ENCODE measurements at regions not wholly inside any gene's neighbourhood (a gene's known extent, or its start where the extent isn't known, plus 50 kb on each side); places are given as distances from the start of the nearest gene placed in this dataset.

DNA sequence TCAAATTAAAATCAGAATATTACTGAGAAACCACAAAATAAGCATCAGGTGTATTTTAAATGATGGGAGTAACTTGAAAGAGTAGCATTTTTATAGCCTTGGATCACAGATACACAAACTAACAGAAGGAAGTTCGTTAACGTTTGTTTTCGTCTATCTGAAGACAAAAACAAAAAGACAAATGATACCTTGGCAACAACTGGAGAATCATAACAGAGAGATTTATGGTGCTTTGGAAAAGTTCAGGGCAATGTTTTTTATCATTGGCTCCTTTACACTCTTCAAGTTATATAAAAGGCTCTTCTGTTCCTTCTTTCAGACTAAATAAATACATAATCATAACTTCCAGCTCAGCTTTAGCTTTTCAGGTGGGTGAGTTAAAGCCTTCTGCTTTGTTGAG is 128.1 kb upstream of the VLDLR start:
- TF ChIP-seq EZH2phosphoT487 (IDR thresholded peaks at IDR 0.05; ENCODE audit: borderline replicate concordance) (no peak), CTCF (conservative IDR thresholded peaks at IDR 0.05; ENCODE audit: low read length) (no peak)
- Histone ChIP-seq H3K4me3 (ENCODE audit: low read length, poor library complexity, severe bottlenecking) (no peak overlapping the region), H3K79me2 (ENCODE audit: insufficient read depth, low read length) (no peaks in the 10 kb centered on the region), H3K4me1 (ENCODE audit: insufficient read depth, low read length, poor library complexity, severe bottlenecking) (no peaks in the 10 kb centered on the region), H4K20me1 (ENCODE audit: insufficient read depth, low read length, poor library complexity, severe bottlenecking) (no peaks in the 10 kb centered on the region), H3K9me2 (replicated peaks; ENCODE audit: low read depth, low read length) (no peaks in the 10 kb centered on the region), H3F3A (ENCODE audit: low read depth) (no peaks in the 10 kb centered on the region), H3K9me3 (ENCODE audit: insufficient read depth, low read depth, low read length) (no peaks in the 10 kb centered on the region), H2AFZ (ENCODE audit: low read length) (no peak overlapping the region), H3K9ac (ENCODE audit: low read depth, low read length, poor library complexity, severe bottlenecking) (no peak overlapping the region), H3K27me3 (ENCODE audit: insufficient read depth, low read length, poor library complexity, severe bottlenecking) (no peaks in the 10 kb centered on the region), H3K36me3 (ENCODE audit: insufficient read depth, low read length) (no peaks in the 10 kb centered on the region), H3K4me2 (ENCODE audit: low read depth, low read length, poor library complexity, severe bottlenecking) (no peak overlapping the region)

DNA sequence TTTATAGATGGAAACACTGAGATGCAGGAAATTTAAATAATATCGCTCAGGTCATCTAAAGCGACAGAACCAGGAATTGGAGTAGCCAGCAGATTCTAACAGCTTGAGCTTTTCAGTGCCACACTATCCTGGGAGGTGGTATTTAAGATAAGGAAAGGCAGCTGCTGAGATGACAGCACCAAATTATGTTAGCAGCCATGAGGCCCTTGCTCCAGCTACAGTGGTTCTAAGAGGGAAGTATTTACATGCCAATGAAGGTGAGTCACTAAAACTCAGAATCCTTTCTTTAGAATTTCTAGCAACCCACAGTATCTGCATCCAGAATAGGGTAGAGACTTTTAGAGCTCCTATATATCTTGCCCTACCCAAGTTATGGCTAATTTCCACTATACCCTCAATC is 127.0 kb upstream of the VLDLR start:
- no peaks in the 10 kb centered on the region for H3K9me3 ChIP-seq (ENCODE audit: insufficient read depth, low read depth, low read length)
- no peaks in the 10 kb centered on the region for H4K20me1 ChIP-seq (ENCODE audit: insufficient read depth, low read length, poor library complexity, severe bottlenecking)
- no peaks in the 10 kb centered on the region for H3F3A ChIP-seq (ENCODE audit: low read depth)
- H3K27me3 ChIP-seq (ENCODE audit: insufficient read depth, low read length, poor library complexity, severe bottlenecking): no peaks in the 10 kb centered on the region
- no peaks in the 10 kb centered on the region for H3K36me3 ChIP-seq (ENCODE audit: insufficient read depth, low read length)
- no peak for TF ChIP-seq CTCF (conservative IDR thresholded peaks at IDR 0.05; ENCODE audit: low read length)
- no peak for TF ChIP-seq EZH2phosphoT487 (IDR thresholded peaks at IDR 0.05; ENCODE audit: borderline replicate concordance)
- no peak overlapping the region for H3K4me3 ChIP-seq (ENCODE audit: low read length, poor library complexity, severe bottlenecking)
- no peak overlapping the region for H2AFZ ChIP-seq (ENCODE audit: low read length)
- H3K79me2 ChIP-seq (ENCODE audit: insufficient read depth, low read length): no peaks in the 10 kb centered on the region
- no peak overlapping the region for H3K4me2 ChIP-seq (ENCODE audit: low read depth, low read length, poor library complexity, severe bottlenecking)
- H3K4me1 ChIP-seq (ENCODE audit: insufficient read depth, low read length, poor library complexity, severe bottlenecking): no peaks in the 10 kb centered on the region
- H3K9me2 ChIP-seq (replicated peaks; ENCODE audit: low read depth, low read length): no peaks in the 10 kb centered on the region
- no peak overlapping the region for H3K9ac ChIP-seq (ENCODE audit: low read depth, low read length, poor library complexity, severe bottlenecking)

DNA sequence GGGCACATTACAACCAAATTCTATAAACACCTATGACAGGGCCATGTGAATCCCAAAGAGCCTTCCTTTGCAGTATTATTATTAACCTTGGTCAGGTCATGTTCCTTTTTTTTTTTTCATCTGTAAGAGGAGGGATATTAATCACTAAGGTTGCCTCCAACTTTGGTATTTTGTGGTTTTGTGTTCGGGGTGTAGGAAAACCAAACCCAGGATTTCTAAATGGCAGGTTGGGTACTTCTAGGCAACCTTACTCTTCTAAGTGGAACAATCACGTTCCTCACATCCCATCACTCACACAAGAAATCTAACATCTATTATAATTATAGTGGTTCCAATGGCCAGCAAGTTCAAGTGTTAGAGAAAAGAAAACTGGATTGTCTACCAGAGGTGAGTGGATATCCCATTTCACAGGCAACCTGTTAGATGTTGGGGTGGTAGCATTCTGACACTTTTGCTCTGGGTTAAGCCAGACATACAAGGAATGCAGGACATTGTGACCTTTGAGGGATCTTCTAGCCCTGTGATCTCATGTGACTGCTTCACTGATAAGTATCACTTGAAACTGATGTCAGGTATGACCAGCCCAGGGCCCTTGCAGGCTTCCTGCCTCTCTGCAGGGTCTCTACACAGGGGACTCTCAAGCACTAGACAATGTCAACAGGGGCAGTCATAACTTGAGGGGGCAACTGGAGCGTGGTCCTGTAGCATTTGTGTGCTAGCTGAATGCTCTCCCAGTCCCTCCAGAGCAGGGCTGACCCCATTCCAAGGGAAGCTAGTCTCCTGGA is 126.2 kb upstream of the VLDLR start:
- Histone ChIP-seq H3K4me1 (ENCODE audit: insufficient read depth, low read length, poor library complexity, severe bottlenecking) (no peaks in the 10 kb centered on the region), H3K4me2 (ENCODE audit: low read depth, low read length, poor library complexity, severe bottlenecking) (no peak overlapping the region)

More for the DNA sequence above, 126.2 kb upstream of the VLDLR start:
- Histone ChIP-seq H4K20me1 (ENCODE audit: insufficient read depth, low read length, poor library complexity, severe bottlenecking) (no peaks in the 10 kb centered on the region), H3K9ac (ENCODE audit: low read depth, low read length, poor library complexity, severe bottlenecking) (no peak overlapping the region), H2AFZ (ENCODE audit: low read length) (no peak overlapping the region), H3K9me3 (ENCODE audit: insufficient read depth, low read depth, low read length) (no peaks in the 10 kb centered on the region), H3K4me3 (ENCODE audit: low read length, poor library complexity, severe bottlenecking) (no peak overlapping the region), H3K79me2 (ENCODE audit: insufficient read depth, low read length) (no peaks in the 10 kb centered on the region), H3K9me2 (replicated peaks; ENCODE audit: low read depth, low read length) (no peaks in the 10 kb centered on the region), H3K27me3 (ENCODE audit: insufficient read depth, low read length, poor library complexity, severe bottlenecking) (no peaks in the 10 kb centered on the region), H3F3A (ENCODE audit: low read depth) (no peaks in the 10 kb centered on the region), H3K36me3 (ENCODE audit: insufficient read depth, low read length) (no peaks in the 10 kb centered on the region)
- no peak for TF ChIP-seq CTCF (conservative IDR thresholded peaks at IDR 0.05; ENCODE audit: low read length)
- no peak for TF ChIP-seq EZH2phosphoT487 (IDR thresholded peaks at IDR 0.05; ENCODE audit: borderline replicate concordance)

Measured in Loucy (cell line).